AG04450 (cell line): ENCODE measurements at regions not wholly inside any gene's neighbourhood (a gene's known extent, or its start where the extent isn't known, plus 50 kb on each side); places are given as distances from the start of the nearest gene placed in this dataset.

Source experiments
- CTCF ChIA-PET: fragments of 300-600, 350-600 bp; formaldehyde crosslinking; extraction: SDS; loops from one replicate; lab custom pipeline; 2022; ENCODE audit warnings: antibody characterized with exemption, inconsistent platforms; lab: Charles Lee
- POLR2A ChIA-PET: fragments of 350-600 bp; formaldehyde crosslinking; extraction: SDS; loops from one replicate; lab custom pipeline; 2021; ENCODE audit warnings: antibody characterized with exemption, inconsistent platforms; lab: Yijun Ruan, JAX
- DNase-seq: peaks from one replicate; pipeline ENCODE4 v3.0.0-alpha.2; 2011; ENCODE audit warnings: low read depth, low spot score
- H3K27ac ChIP-seq: one replicate; pipeline ENCODE4 v1.5.1; 2012; ENCODE audit warnings: low read depth, low read length, control low read depth
- H3K27me3 ChIP-seq: one replicate; pipeline ENCODE4 v1.6.0; 2012; ENCODE audit warnings: low read length; ENCODE audit not compliant: control insufficient read depth, insufficient read depth
- H3K4me3 ChIP-seq: 2 replicates; pipeline ENCODE4 v1.5.1; 2011; ENCODE audit warnings: mild to moderate bottlenecking, low read depth, low read length, control low read depth
- H3K9me3 ChIP-seq: 2 replicates; pipeline ENCODE4 v1.5.1; 2012; ENCODE audit warnings: low read length; ENCODE audit not compliant: control insufficient read depth, insufficient read depth
- TF ChIP-seq, protein P1 (sequence below): IDR thresholded peaks from 2 replicates; pipeline ENCODE4 v1.5.1; 2011; ENCODE audit warnings: low read depth, low read length, control low read depth, inconsistent platforms

GRCh38 chrX:4741024-4741423, 1027.6 kb upstream of the PRKX start:
- POLR2A ChIA-PET: no interaction called here
- CTCF ChIA-PET: no interaction called here
- Histone ChIP-seq H3K4me3 (no peak overlapping the region), H3K9me3 (peaks cover 7% of the 10 kb centered on the region), H3K27ac (no peak overlapping the region), H3K27me3 (no peaks in the 10 kb centered on the region)
- TF ChIP-seq, protein P1, sequence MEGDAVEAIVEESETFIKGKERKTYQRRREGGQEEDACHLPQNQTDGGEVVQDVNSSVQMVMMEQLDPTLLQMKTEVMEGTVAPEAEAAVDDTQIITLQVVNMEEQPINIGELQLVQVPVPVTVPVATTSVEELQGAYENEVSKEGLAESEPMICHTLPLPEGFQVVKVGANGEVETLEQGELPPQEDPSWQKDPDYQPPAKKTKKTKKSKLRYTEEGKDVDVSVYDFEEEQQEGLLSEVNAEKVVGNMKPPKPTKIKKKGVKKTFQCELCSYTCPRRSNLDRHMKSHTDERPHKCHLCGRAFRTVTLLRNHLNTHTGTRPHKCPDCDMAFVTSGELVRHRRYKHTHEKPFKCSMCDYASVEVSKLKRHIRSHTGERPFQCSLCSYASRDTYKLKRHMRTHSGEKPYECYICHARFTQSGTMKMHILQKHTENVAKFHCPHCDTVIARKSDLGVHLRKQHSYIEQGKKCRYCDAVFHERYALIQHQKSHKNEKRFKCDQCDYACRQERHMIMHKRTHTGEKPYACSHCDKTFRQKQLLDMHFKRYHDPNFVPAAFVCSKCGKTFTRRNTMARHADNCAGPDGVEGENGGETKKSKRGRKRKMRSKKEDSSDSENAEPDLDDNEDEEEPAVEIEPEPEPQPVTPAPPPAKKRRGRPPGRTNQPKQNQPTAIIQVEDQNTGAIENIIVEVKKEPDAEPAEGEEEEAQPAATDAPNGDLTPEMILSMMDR: no peak
- no peak for DNase-seq

GRCh38 chrX:4735299-4735698, 1021.9 kb upstream of the PRKX start:
- POLR2A ChIA-PET: no interaction called here

DNA sequence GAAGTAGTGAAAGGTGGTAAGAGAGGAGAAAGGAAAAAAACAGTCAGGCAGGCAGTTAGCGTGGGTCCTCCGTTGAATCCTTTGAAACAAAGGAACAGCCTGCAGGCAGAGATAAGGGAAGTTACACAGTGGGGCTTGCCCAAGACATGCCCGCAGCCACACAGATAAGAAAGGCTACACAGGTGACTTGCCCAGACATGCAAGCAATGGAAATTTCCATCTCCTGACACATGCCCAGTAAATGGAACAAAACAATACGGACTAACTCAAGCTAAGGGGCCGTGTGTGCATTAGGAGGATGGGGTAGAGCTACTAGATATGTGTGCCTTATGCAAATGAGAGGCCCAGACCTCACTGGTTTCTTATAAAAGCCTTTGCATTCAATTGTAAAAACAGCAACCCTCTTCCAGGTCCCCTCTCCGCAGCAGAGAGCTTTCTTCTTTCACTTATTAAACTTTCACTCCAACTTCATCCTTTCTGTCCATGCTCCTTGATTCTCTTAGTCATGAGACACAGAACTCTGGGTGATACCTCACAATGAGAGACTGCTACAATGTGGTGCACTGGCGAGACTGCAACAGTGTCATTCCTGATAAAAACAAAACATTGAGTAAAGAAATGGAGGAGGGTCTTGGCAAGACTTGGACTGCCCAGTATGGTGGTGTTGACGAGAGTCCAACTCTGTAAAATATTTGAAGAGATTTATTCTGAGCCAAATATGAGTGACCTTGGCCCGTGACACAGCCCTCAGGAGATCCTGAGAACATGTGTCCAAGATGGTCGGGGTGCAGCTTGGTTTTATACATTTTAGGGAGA, 997.4 kb upstream of the PRKX start:
- no peaks in the 10 kb centered on the region for H3K27me3 ChIP-seq
- H3K4me3 ChIP-seq: no peak overlapping the region
- peaks cover 8% of the 10 kb centered on the region for H3K9me3 ChIP-seq
- TF ChIP-seq, protein P1: no peak
- no peak overlapping the region for H3K27ac ChIP-seq
- ChIA-PET POLR2A (no interaction called here), CTCF (no interaction called here)
- no peak for DNase-seq

More at GRCh38 chrX:4735299-4735698, 1021.9 kb upstream of the PRKX start:
- TF ChIP-seq, protein P1: no peak
- H3K27ac ChIP-seq: no peak overlapping the region
- CTCF ChIA-PET: no interaction called here
- no peak overlapping the region for H3K4me3 ChIP-seq
- H3K27me3 ChIP-seq: no peaks in the 10 kb centered on the region
- no peak for DNase-seq
- H3K9me3 ChIP-seq: peaks cover 3% of the 10 kb centered on the region; the same call in 1 of the 2 replicates

- POLR2A ChIA-PET: no interaction called here
- CTCF ChIA-PET: no interaction called here
- TF ChIP-seq, protein P1: no peak
- H3K27ac ChIP-seq: no peak overlapping the region
- no peak overlapping the region for H3K4me3 ChIP-seq
- no peak for DNase-seq
- no peaks in the 10 kb centered on the region for H3K27me3 ChIP-seq
- peaks cover 5% of the 10 kb centered on the region for H3K9me3 ChIP-seq
Measured at GRCh38 chrX:4708970-4709760, 995.7 kb upstream of the PRKX start.

DNA sequence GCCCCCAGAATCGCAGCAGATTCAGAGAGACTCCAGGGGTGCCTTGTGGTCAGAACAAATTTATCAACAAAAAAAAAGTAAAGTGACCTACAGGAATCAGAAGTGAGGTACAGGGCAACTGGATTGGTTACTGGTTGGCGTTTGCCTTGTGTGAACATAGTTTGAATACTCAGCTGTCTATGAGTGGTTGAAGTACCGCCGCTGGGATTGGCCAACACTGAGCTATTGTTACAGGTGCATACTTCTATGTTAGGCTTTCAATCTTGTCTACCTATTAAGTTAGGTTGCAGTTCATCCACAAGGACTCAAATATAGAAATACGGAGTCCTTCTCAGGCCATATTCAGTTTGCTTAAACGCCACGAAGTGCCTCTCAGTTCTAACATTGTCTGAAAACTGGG, 993.5 kb upstream of the PRKX start:
- DNase-seq: no peak
- no peaks in the 10 kb centered on the region for H3K27me3 ChIP-seq
- peaks cover 3% of the 10 kb centered on the region; the same call in 1 of the 2 replicates for H3K9me3 ChIP-seq
- TF ChIP-seq, protein P1: no peak
- H3K4me3 ChIP-seq: no peak overlapping the region
- no peak overlapping the region for H3K27ac ChIP-seq
- ChIA-PET CTCF (no interaction called here), POLR2A (no interaction called here)
